ENCODE measurements at regions not wholly inside any gene's neighbourhood (a gene's known extent, or its start where the extent isn't known, plus 50 kb on each side); places are given as distances from the start of the nearest gene placed in this dataset.
"Not testable (repeated sequence)": the region's sequence is repeated elsewhere in the genome, so short reads cannot be mapped to it uniquely, and the experiment has no call there.

DNA sequence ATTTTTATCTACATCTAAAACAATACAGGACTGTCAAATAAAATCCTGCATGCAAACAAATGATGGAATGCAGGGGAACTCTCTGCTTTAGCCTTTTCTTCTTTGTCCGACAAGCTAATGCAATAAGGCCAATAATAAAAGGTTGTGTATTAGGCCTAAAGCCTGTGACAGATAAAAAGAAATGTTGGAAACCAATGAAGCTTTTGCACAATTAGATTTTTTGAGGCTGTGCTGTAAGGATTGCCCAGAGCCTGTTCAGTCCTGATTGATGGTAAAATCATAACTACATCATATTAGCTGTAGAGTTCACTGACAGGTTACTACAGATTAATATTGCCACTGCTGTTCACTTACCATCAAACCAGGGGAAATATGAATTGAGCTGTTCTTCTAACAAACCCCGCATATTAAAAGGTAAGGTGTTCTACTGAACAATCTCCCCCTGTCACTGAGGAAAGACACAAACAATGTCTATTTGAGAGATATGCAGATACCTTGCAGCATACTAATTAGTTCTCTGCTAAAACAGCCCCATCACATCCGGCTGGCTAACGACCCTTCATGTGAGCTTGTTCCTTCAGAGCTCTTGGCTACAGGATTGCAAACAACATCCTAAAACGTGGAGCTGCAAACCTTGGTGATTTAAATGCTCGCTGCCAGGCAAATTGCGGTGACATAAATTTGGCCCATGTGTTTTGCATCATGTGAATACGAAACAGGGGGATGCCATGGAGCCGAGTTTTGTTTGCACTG, 305.4 kb downstream of the MTX2 start:
- H3K36me3 ChIP-seq (ENCODE audit: low read depth), result no peaks in the 10 kb centered on the region
- no TSS peak for BruUV-seq (replicated peaks)
- no peak for DNase-seq
- no peak overlapping the region for H3K4me3 ChIP-seq
- intact Hi-C loops (cut with micrococcal nuclease; ENCODE audit: unreplicated experiment), result no loop called here
- H3K9me3 ChIP-seq (ENCODE audit: insufficient read depth, low read depth), result no peaks in the 10 kb centered on the region
- no peaks in the 10 kb centered on the region for H3K27me3 ChIP-seq (ENCODE audit: insufficient read depth, low read depth)
- H3K79me2 ChIP-seq (ENCODE audit: low read depth), result no peaks in the 10 kb centered on the region
- H3F3A ChIP-seq (ENCODE audit: insufficient read depth, low read depth), result no peaks in the 10 kb centered on the region
- H2AFZ ChIP-seq, result peak overlapping the region; percentile 15; the same call in 1 of the 2 replicates
- no peak overlapping the region for H3K4me2 ChIP-seq
- H4K20me1 ChIP-seq (ENCODE audit: insufficient read depth), result no peaks in the 10 kb centered on the region
- ChIA-PET POLR2A (ENCODE audit: unreplicated experiment) (no interaction called here), CTCF (no interaction called here)
- H3K9me2 ChIP-seq (ENCODE audit: insufficient read depth), result no peaks in the 10 kb centered on the region
- TF ChIP-seq, protein P1, sequence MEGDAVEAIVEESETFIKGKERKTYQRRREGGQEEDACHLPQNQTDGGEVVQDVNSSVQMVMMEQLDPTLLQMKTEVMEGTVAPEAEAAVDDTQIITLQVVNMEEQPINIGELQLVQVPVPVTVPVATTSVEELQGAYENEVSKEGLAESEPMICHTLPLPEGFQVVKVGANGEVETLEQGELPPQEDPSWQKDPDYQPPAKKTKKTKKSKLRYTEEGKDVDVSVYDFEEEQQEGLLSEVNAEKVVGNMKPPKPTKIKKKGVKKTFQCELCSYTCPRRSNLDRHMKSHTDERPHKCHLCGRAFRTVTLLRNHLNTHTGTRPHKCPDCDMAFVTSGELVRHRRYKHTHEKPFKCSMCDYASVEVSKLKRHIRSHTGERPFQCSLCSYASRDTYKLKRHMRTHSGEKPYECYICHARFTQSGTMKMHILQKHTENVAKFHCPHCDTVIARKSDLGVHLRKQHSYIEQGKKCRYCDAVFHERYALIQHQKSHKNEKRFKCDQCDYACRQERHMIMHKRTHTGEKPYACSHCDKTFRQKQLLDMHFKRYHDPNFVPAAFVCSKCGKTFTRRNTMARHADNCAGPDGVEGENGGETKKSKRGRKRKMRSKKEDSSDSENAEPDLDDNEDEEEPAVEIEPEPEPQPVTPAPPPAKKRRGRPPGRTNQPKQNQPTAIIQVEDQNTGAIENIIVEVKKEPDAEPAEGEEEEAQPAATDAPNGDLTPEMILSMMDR (conservative IDR thresholded peaks at IDR 0.05), result no peak
- H3K27ac ChIP-seq, result no peak overlapping the region
- H3K4me1 ChIP-seq (replicated peaks; ENCODE audit: insufficient read depth), result no peaks in the 10 kb centered on the region

DNA sequence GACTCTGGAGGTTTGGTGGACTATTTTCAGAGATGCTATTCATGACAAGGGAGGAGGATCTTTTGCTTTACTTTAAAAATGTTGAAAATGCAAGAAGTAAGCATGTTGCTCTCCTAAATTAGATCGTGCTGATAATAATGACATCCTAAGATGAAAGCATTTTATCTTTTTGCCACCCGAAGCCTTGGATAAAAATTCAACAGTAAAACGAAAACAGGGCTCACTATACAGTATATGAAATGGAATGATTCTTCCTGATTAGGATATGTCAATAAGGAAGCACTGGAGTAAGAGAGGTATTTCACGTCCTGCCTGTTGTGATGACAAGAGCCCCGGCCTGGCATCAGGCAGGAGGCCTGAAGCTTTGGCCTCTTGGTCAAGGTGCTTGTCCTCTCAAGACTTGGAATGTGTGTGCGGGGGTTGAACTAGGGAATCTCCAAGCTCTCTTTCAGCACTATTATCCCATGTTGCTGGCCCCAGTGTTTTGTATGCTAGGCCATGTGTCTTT, 306.0 kb downstream of the MTX2 start:
- Histone ChIP-seq H3K36me3 (ENCODE audit: low read depth) (no peaks in the 10 kb centered on the region), H3K4me2 (no peak overlapping the region), H4K20me1 (ENCODE audit: insufficient read depth) (no peaks in the 10 kb centered on the region), H3K4me1 (replicated peaks; ENCODE audit: insufficient read depth) (no peaks in the 10 kb centered on the region), H3K4me3 (no peak overlapping the region), H3K9me2 (ENCODE audit: insufficient read depth) (no peaks in the 10 kb centered on the region), H3K27me3 (ENCODE audit: insufficient read depth, low read depth) (no peaks in the 10 kb centered on the region), H3K9me3 (ENCODE audit: insufficient read depth, low read depth) (no peaks in the 10 kb centered on the region), H3K79me2 (ENCODE audit: low read depth) (no peaks in the 10 kb centered on the region), H3F3A (ENCODE audit: insufficient read depth, low read depth) (no peaks in the 10 kb centered on the region), H3K27ac (no peak overlapping the region), H2AFZ (peak overlapping the region; percentile 49)
- intact Hi-C loops (cut with micrococcal nuclease; ENCODE audit: unreplicated experiment), result no loop called here
- POLR2A ChIA-PET (ENCODE audit: unreplicated experiment), result interaction anchor here (0.5 kb wide), 1 partner anchor 29 kb away, joined by 4 read pairs; no protein-coding TSS in a partner anchor
- no peak for DNase-seq
- no TSS peak for BruUV-seq (replicated peaks)
- TF ChIP-seq EZH2 (IDR thresholded peaks at IDR 0.05; ENCODE audit: low read depth), result no peak
- TF ChIP-seq, protein P1 (conservative IDR thresholded peaks at IDR 0.05), result no peak
- CTCF ChIA-PET, result interaction anchor here (0.6 kb wide), 1 partner anchor 13 kb away, joined by 4 read pairs; no protein-coding TSS in a partner anchor

DNA sequence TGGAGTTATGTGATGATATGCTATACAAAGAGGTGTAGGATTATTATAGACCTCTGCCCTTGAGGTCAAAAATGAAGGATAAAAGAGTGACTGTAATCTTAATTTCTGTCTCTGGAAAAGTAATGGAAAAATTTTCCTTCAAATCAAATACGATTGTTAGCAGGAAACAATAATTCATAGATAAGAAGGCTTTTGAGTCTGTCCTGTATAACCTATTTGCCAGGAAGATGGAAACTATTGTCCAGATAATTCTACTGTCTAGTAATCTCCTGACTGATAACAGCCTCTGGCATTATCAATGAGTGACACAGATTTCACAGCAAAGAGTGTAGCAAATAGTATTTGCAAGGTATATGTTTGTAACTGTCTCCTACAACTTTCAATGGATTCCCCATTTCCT, 307.8 kb downstream of the MTX2 start:
- Histone ChIP-seq H3K27ac (no peak overlapping the region), H3K36me3 (ENCODE audit: low read depth) (no peaks in the 10 kb centered on the region), H3K4me3 (no peak overlapping the region), H3K79me2 (ENCODE audit: low read depth) (no peaks in the 10 kb centered on the region), H2AFZ (no peak overlapping the region; the same call in 1 of the 2 replicates), H4K20me1 (ENCODE audit: insufficient read depth) (no peaks in the 10 kb centered on the region), H3K9me3 (ENCODE audit: insufficient read depth, low read depth) (no peaks in the 10 kb centered on the region), H3K27me3 (ENCODE audit: insufficient read depth, low read depth) (no peaks in the 10 kb centered on the region), H3K9me2 (ENCODE audit: insufficient read depth) (no peaks in the 10 kb centered on the region), H3K4me1 (replicated peaks; ENCODE audit: insufficient read depth) (peaks cover under 1% of the 10 kb centered on the region), H3F3A (ENCODE audit: insufficient read depth, low read depth) (no peaks in the 10 kb centered on the region), H3K4me2 (no peak overlapping the region)
- no TSS peak for BruUV-seq (replicated peaks)
- POLR2A ChIA-PET (ENCODE audit: unreplicated experiment), result no interaction called here
- CTCF ChIA-PET, result no interaction called here
- no peak for DNase-seq
- TF ChIP-seq, protein P1 (conservative IDR thresholded peaks at IDR 0.05), result no peak
- no peak for TF ChIP-seq EZH2 (IDR thresholded peaks at IDR 0.05; ENCODE audit: low read depth)
- intact Hi-C loops (cut with micrococcal nuclease; ENCODE audit: unreplicated experiment), result no loop called here

DNA sequence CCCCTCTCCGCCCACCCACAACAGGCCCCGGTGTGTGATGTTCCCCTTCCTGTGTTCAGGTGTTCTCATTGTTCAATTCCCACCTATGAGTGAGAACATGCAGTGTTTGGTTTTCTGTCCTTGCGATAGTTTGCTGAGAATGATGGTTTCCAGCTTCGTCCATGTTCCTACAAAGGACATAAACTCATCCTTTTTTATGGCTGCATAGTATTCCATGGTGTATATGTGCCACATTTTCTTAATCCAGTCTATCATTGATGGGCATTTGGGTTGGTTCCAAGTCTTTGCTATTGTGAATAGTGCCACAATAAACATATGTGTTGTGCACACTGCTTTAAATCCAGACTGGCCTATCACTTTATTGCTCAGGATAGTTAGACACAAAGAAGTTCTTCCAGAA, 309.1 kb downstream of the MTX2 start:
- H4K20me1 ChIP-seq (ENCODE audit: insufficient read depth); H3K4me2 ChIP-seq; H3K9me3 ChIP-seq (ENCODE audit: insufficient read depth, low read depth); H3K4me3 ChIP-seq; H3K27ac ChIP-seq; BruUV-seq (replicated peaks); POLR2A ChIA-PET (ENCODE audit: unreplicated experiment); H3F3A ChIP-seq (ENCODE audit: insufficient read depth, low read depth); DNase-seq; intact Hi-C loops (cut with micrococcal nuclease; ENCODE audit: unreplicated experiment); CTCF ChIA-PET; H3K36me3 ChIP-seq (ENCODE audit: low read depth); H3K9me2 ChIP-seq (ENCODE audit: insufficient read depth); H3K79me2 ChIP-seq (ENCODE audit: low read depth); H3K27me3 ChIP-seq (ENCODE audit: insufficient read depth, low read depth); H2AFZ ChIP-seq: not testable (repeated sequence)
- peaks cover 13% of the 10 kb centered on the region for H3K4me1 ChIP-seq (replicated peaks; ENCODE audit: insufficient read depth)

Data from PC-9 (cell line).